ENCODE measurements at regions not wholly inside any gene's neighbourhood (a gene's known extent, or its start where the extent isn't known, plus 50 kb on each side); places are given as distances from the start of the nearest gene placed in this dataset.

GRCh38 chr6:80404889-80405288 lies 298.4 kb downstream of the BCKDHB start:
- no peak for TF ChIP-seq CTCF (IDR thresholded peaks at IDR 0.05)
- no peak overlapping the region for H3K27ac ChIP-seq
- no peaks in the 10 kb centered on the region for H3K4me1 ChIP-seq (ENCODE audit: control insufficient read depth in 1 of 2, insufficient read depth in 1 of 2, low read depth in 1 of 2, low read length in 1 of 2)
- no peaks in the 10 kb centered on the region for H3K9me3 ChIP-seq
- no peaks in the 10 kb centered on the region for H3K36me3 ChIP-seq
- H3K27me3 ChIP-seq: no peaks in the 10 kb centered on the region
- no peak overlapping the region for H3K4me3 ChIP-seq (ENCODE audit: low read depth in 1 of 2, low read length in 1 of 2)

- Histone ChIP-seq H3K27me3 (no peaks in the 10 kb centered on the region), H3K9me3 (no peaks in the 10 kb centered on the region), H3K27ac (no peak overlapping the region), H3K4me3 (ENCODE audit: low read depth in 1 of 2, low read length in 1 of 2) (no peak overlapping the region), H3K4me1 (ENCODE audit: control insufficient read depth in 1 of 2, insufficient read depth in 1 of 2, low read depth in 1 of 2, low read length in 1 of 2) (no peaks in the 10 kb centered on the region), H3K36me3 (no peaks in the 10 kb centered on the region)
- TF ChIP-seq CTCF (IDR thresholded peaks at IDR 0.05): no peak
Measured at GRCh38 chr6:80403365-80403764, 296.9 kb downstream of the BCKDHB start.

GRCh38 chr6:80402266-80402665 lies 295.8 kb downstream of the BCKDHB start:
- no peaks in the 10 kb centered on the region for H3K36me3 ChIP-seq
- H3K27ac ChIP-seq: no peak overlapping the region
- no peaks in the 10 kb centered on the region for H3K4me1 ChIP-seq (ENCODE audit: control insufficient read depth in 1 of 2, insufficient read depth in 1 of 2, low read depth in 1 of 2, low read length in 1 of 2)
- no peaks in the 10 kb centered on the region for H3K27me3 ChIP-seq
- no peak for TF ChIP-seq CTCF (IDR thresholded peaks at IDR 0.05)
- no peak overlapping the region for H3K4me3 ChIP-seq (ENCODE audit: low read depth in 1 of 2, low read length in 1 of 2)
- H3K9me3 ChIP-seq: no peaks in the 10 kb centered on the region

Measured in neutrophil (primary cell).